IMR-90 (cell line): ENCODE measurements at regions not wholly inside any gene's neighbourhood (a gene's known extent, or its start where the extent isn't known, plus 50 kb on each side); places are given as distances from the start of the nearest gene placed in this dataset.

Experiments
- ATAC-seq: fragments of 200-7000 bp; cut with Tn5 transposase; 2 replicates; pipeline ENCODE4 v1.9.1; 2020; ENCODE audit warnings: low read depth, mild to moderate bottlenecking, moderate library complexity
- BruUV-seq: library from RNA; stranded (reverse); fragments of 400-500 nt; replicated peaks from 2 replicates; lab custom pipeline; 2021; lab: Mats Ljungman, UMichigan
- CTCF ChIA-PET: fragments of 300-600 bp; formaldehyde crosslinking; extraction: SDS; loops from one replicate; lab custom pipeline; 2021; ENCODE audit warnings: antibody characterized with exemption; lab: Yijun Ruan, JAX
- POLR2A ChIA-PET: fragments of 300-600 bp; sonication (Branson Sonifier 250); formaldehyde crosslinking; loops from one replicate; lab custom pipeline; 2022; ENCODE audit warnings: antibody characterized with exemption; ENCODE audit not compliant: unreplicated experiment; lab: Charles Lee
- DNase-seq: peaks from one replicate; pipeline ENCODE4 v3.0.0; 2013
- H2AFZ ChIP-seq: replicated peaks from 2 replicates; pipeline ENCODE3; 2013; ENCODE audit warnings: low read length, mild to moderate bottlenecking; ENCODE audit not compliant: poor library complexity
- H2AK5ac ChIP-seq: 2 replicates; pipeline ENCODE4 v1.6.1; 2013; ENCODE audit warnings: low read depth, low read length, inconsistent platforms
- H2AK9ac ChIP-seq: replicated peaks from 2 replicates; pipeline ENCODE3; 2013; ENCODE audit warnings: mild to moderate bottlenecking, low read depth, low read length, moderate library complexity; ENCODE audit not compliant: poor library complexity
- H2BK120ac ChIP-seq: 2 replicates; pipeline ENCODE4 v1.6.1; 2013; ENCODE audit warnings: low read depth, low read length, inconsistent platforms
- H2BK15ac ChIP-seq: 3 replicates; pipeline ENCODE4 v1.6.1; 2013; ENCODE audit warnings: low read depth, low read length, inconsistent platforms
- H2BK20ac ChIP-seq: 2 replicates; pipeline ENCODE4 v1.6.1; 2013; ENCODE audit warnings: low read depth, mild to moderate bottlenecking, inconsistent platforms, low read length, moderate library complexity
- H2BK5ac ChIP-seq: 2 replicates; pipeline ENCODE4 v1.6.1; 2013; ENCODE audit warnings: mild to moderate bottlenecking, low read depth, low read length, inconsistent platforms; ENCODE audit not compliant: poor library complexity, severe bottlenecking
- H3K14ac ChIP-seq: replicated peaks from 2 replicates; pipeline ENCODE4 v1.6.1; 2013; ENCODE audit warnings: low read depth, low read length, inconsistent platforms
- H3K18ac ChIP-seq: 2 replicates; pipeline ENCODE4 v1.6.1; 2013; ENCODE audit warnings: low read depth, low read length, control low read depth
- H3K23ac ChIP-seq: 2 replicates; pipeline ENCODE4 v1.6.1; 2013; ENCODE audit warnings: low read depth, low read length, inconsistent platforms
- H3K27ac ChIP-seq: 2 replicates; pipeline ENCODE4 v1.5.1; 2013; ENCODE audit warnings: mild to moderate bottlenecking, control low read depth, low read length; ENCODE audit not compliant: insufficient read depth
- H3K27me3 ChIP-seq: 2 replicates; pipeline ENCODE4 v1.6.1; 2013; ENCODE audit warnings: low read length; ENCODE audit not compliant: control insufficient read depth, insufficient read depth
- H3K36me3 ChIP-seq: 2 replicates; pipeline ENCODE4 v1.6.1; 2013; ENCODE audit warnings: low read length, mixed read lengths; ENCODE audit not compliant: control insufficient read depth, insufficient read depth
- H3K4ac ChIP-seq: 2 replicates; pipeline ENCODE4 v1.6.1; 2013; ENCODE audit warnings: low read depth, low read length, inconsistent platforms
- H3K4me1 ChIP-seq: 2 replicates; pipeline ENCODE4 v1.6.1; 2013; ENCODE audit warnings: low read length, mixed read lengths; ENCODE audit not compliant: control insufficient read depth, insufficient read depth
- H3K4me2 ChIP-seq: 2 replicates; pipeline ENCODE4 v1.6.1; 2013; ENCODE audit warnings: low read depth, mild to moderate bottlenecking, control low read depth, low read length, moderate library complexity
- H3K4me3 ChIP-seq: 2 replicates; pipeline ENCODE4 v1.5.1; 2013; ENCODE audit warnings: low read depth, mild to moderate bottlenecking, control low read depth, low read length, moderate library complexity; ENCODE audit not compliant: insufficient read depth
- H3K56ac ChIP-seq: 2 replicates; pipeline ENCODE4 v1.6.1; 2013; ENCODE audit warnings: low read length, inconsistent platforms; ENCODE audit not compliant: insufficient read depth; ENCODE audit errors: extremely low read depth
- H3K79me1 ChIP-seq, 2 experiments: 2 replicates each; pipeline ENCODE4 v1.6.1; 2013; ENCODE audit warnings: low read length in 2 of 2, inconsistent platforms in 1 of 2, low read depth in 1 of 2
- H3K9ac ChIP-seq: 2 replicates; pipeline ENCODE4 v1.6.1; 2013; ENCODE audit warnings: low read depth, low read length, control low read depth
- H3K9me1 ChIP-seq: 2 replicates; pipeline ENCODE4 v1.6.1; 2013; ENCODE audit warnings: low read length, inconsistent platforms; ENCODE audit not compliant: insufficient read depth
- H3K9me3 ChIP-seq: 2 replicates; pipeline ENCODE4 v1.6.1; 2013; ENCODE audit warnings: low read length; ENCODE audit not compliant: control insufficient read depth, insufficient read depth
- H4K20me1 ChIP-seq: 2 replicates; pipeline ENCODE4 v1.6.1; 2013; ENCODE audit warnings: low read length, inconsistent platforms; ENCODE audit not compliant: insufficient read depth
- H4K5ac ChIP-seq: 2 replicates; pipeline ENCODE4 v1.6.1; 2013; ENCODE audit warnings: mild to moderate bottlenecking, low read depth, low read length, control low read depth
- H4K8ac ChIP-seq, 2 experiments: 2 replicates each; pipeline ENCODE4 v1.6.1; 2013; ENCODE audit warnings: low read depth in 2 of 2, low read length in 2 of 2, control low read depth in 1 of 2, inconsistent platforms in 1 of 2
- H4K91ac ChIP-seq: 2 replicates; pipeline ENCODE4 v1.6.1; 2013; ENCODE audit warnings: low read depth, low read length, inconsistent platforms; ENCODE audit not compliant: insufficient read depth
- BHLHE40 ChIP-seq: fragments of 150-350 bp; IDR thresholded peaks from 2 replicates; pipeline ENCODE4 v1.6.1; 2016; ENCODE audit warnings: mild to moderate bottlenecking, low read depth, low read length
- CEBPB ChIP-seq: IDR thresholded peaks from 2 replicates; pipeline ENCODE4 v1.6.1; 2012; ENCODE audit warnings: low read depth, low read length, improper control_type of control experiment
- CHD1 ChIP-seq: IDR thresholded peaks from 2 replicates; pipeline ENCODE4 v1.6.1; 2012; ENCODE audit warnings: low read depth, low read length, improper control_type of control experiment
- CTCF ChIP-seq: conservative IDR thresholded peaks from 2 replicates; pipeline ENCODE4 v1.5.1; 2012; ENCODE audit warnings: mild to moderate bottlenecking, low read depth, low read length, improper control_type of control experiment
- ELK1 ChIP-seq: fragments of 150-350 bp; IDR thresholded peaks from 2 replicates; pipeline ENCODE4 v1.6.1; 2016; ENCODE audit warnings: low read depth, mild to moderate bottlenecking, low read length, moderate library complexity, borderline replicate concordance
- FOS ChIP-seq: fragments of 150-350 bp; IDR thresholded peaks from 2 replicates; pipeline ENCODE4 v1.6.1; 2016; ENCODE audit warnings: low read depth, low read length
- MAFK ChIP-seq: IDR thresholded peaks from 2 replicates; pipeline ENCODE4 v1.6.1; 2012; ENCODE audit warnings: low read depth, low read length, improper control_type of control experiment
- MAZ ChIP-seq: IDR thresholded peaks from 2 replicates; pipeline ENCODE4 v1.6.1; 2012; ENCODE audit warnings: low read depth, mild to moderate bottlenecking, low read length, improper control_type of control experiment, moderate library complexity, borderline replicate concordance
- MXI1 ChIP-seq: IDR thresholded peaks from 2 replicates; pipeline ENCODE4 v1.6.1; 2012; ENCODE audit warnings: low read depth, mild to moderate bottlenecking, low read length, moderate library complexity, borderline replicate concordance
- NFE2L2 ChIP-seq: fragments of 150-350 bp; IDR thresholded peaks from 2 replicates; pipeline ENCODE4 v1.6.1; 2016; ENCODE audit warnings: low read depth, mild to moderate bottlenecking, low read length
- POLR2A ChIP-seq: IDR thresholded peaks from 2 replicates; pipeline ENCODE4 v1.6.1; 2012; ENCODE audit warnings: mild to moderate bottlenecking, low read depth, low read length
- RAD21 ChIP-seq: IDR thresholded peaks from 2 replicates; pipeline ENCODE4 v1.6.1; 2012; ENCODE audit warnings: low read length, improper control_type of control experiment
- RCOR1 ChIP-seq: IDR thresholded peaks from 2 replicates; pipeline ENCODE4 v1.6.1; 2012; ENCODE audit warnings: mild to moderate bottlenecking, low read length, improper control_type of control experiment; ENCODE audit not compliant: insufficient replicate concordance
- RFX5 ChIP-seq: IDR thresholded peaks from 2 replicates; pipeline ENCODE4 v1.8.0; 2012; ENCODE audit warnings: low read depth, mild to moderate bottlenecking, low read length, moderate library complexity
- SMC3 ChIP-seq: fragments of 150-350 bp; IDR thresholded peaks from 2 replicates; pipeline ENCODE4 v1.6.1; 2016; ENCODE audit warnings: low read depth, mild to moderate bottlenecking, antibody characterized with exemption, low read length, moderate library complexity
- USF2 ChIP-seq: fragments of 150-350 bp; IDR thresholded peaks from 2 replicates; pipeline ENCODE4 v1.6.1; 2017; ENCODE audit warnings: mild to moderate bottlenecking, antibody characterized with exemption, low read length, low read depth
- WGBS, 2 experiments: methylation state at CpG; one replicate each; pipeline versions ENCODE4 v1.1.5 to v1.1.7; 2013; ENCODE audit warnings: missing lambda C conversion rate in 2 of 2; ENCODE audit not compliant: insufficient read length in 1 of 2; ENCODE audit errors: extremely low coverage in 2 of 2; 5-methylcytosine and 5-hydroxymethylcytosine counted together
- dilution Hi-C: fragments of 300-500 bp; cut with HindIII; formaldehyde crosslinking; loops from one replicate; pipeline ENCODE4 v1.14.3; 2018; ENCODE audit warnings: low sequenced_read_pairs; ENCODE audit not compliant: unreplicated experiment
- in situ Hi-C: fragments of 300-500 bp; cut with MboI; formaldehyde crosslinking; loops from 3 replicates; pipeline ENCODE4 v1.14.3; 2019; ENCODE audit warnings: low sequenced_read_pairs, inconsistent platforms, mixed read lengths
- intact Hi-C: fragments of 100-400 bp; cut with micrococcal nuclease; formaldehyde crosslinking; loops from 2 replicates; pipeline ENCODE4 v1.10.0; 2022

GRCh38 chr11:119525867-119526196 lies 102.9 kb upstream of the THY1 start:
- no peak overlapping the region for H3K18ac ChIP-seq
- WGBS, 2 experiments = 40% methylated on average over 1 of the region's 5 CpGs; no CpG with 5 or more reads in 1 of the 2 experiments

More at GRCh38 chr11:119525867-119526196, 102.9 kb upstream of the THY1 start:
- Histone ChIP-seq H3K4me2 (no peak overlapping the region), H3K27me3 (peaks cover 65% of the 10 kb centered on the region), H3K4me3 (no peak overlapping the region), H3K79me1 (no peaks in the 10 kb centered on the region), H3K4me1 (no peaks in the 10 kb centered on the region), H4K8ac (no peak overlapping the region), H3K27ac (no peak overlapping the region), H2AK9ac (no peak overlapping the region), H3K9me3 (no peaks in the 10 kb centered on the region), H2BK5ac (no peak overlapping the region), H3K4ac (no peak overlapping the region), H3K56ac (no peak overlapping the region), H3K14ac (no peak overlapping the region), H3K36me3 (no peaks in the 10 kb centered on the region), H3K23ac (no peak overlapping the region), H2BK120ac (no peak overlapping the region), H2AK5ac (no peak overlapping the region), H3K9me1 (no peaks in the 10 kb centered on the region), H4K5ac (no peak overlapping the region), H3K9ac (no peak overlapping the region), H4K20me1 (no peaks in the 10 kb centered on the region), H4K91ac (no peak overlapping the region), H2AFZ (no peak overlapping the region), H2BK20ac (no peak overlapping the region), H2BK15ac (no peak overlapping the region)
- in situ Hi-C loops (no loop called here), dilution Hi-C loops (no loop called here), intact Hi-C loops (no loop called here)
- ChIA-PET CTCF (no interaction called here), POLR2A (no interaction called here)
- DNase-seq (no peak), ATAC-seq (no peak)
- BruUV-seq = no TSS peak
- TF ChIP-seq POLR2A = no peak
- no peak for TF ChIP-seq RAD21
- TF ChIP-seq BHLHE40 = no peak
- no peak for TF ChIP-seq SMC3
- TF ChIP-seq ELK1 = no peak
- TF ChIP-seq FOS = no peak
- TF ChIP-seq MXI1 = no peak
- TF ChIP-seq CEBPB = no peak
- no peak for TF ChIP-seq RFX5
- TF ChIP-seq CTCF = no peak
- no peak for TF ChIP-seq MAFK
- no peak for TF ChIP-seq RCOR1
- TF ChIP-seq USF2 = no peak
- no peak for TF ChIP-seq CHD1
- TF ChIP-seq NFE2L2 = no peak
- no peak for TF ChIP-seq MAZ
